Mesenchymal stem cell (in vitro differentiated cells and primary cell): ENCODE measurements at regions not wholly inside any gene's neighbourhood (a gene's known extent, or its start where the extent isn't known, plus 50 kb on each side); places are given as distances from the start of the nearest gene placed in this dataset.

Experiments
- DNase-seq: peaks from one replicate; pipeline ENCODE4 v3.0.0-alpha.2; 2013
- H2AFZ ChIP-seq: one replicate; pipeline ENCODE4 v1.6.1; 2013; ENCODE audit warnings: low read depth, mild to moderate bottlenecking, control low read depth, inconsistent platforms, low read length, moderate library complexity
- H2AK5ac ChIP-seq: 2 replicates; pipeline ENCODE4 v1.6.1; 2013; ENCODE audit warnings: low read length, moderate library complexity, mild to moderate bottlenecking, inconsistent platforms; ENCODE audit not compliant: severe bottlenecking
- H2BK120ac ChIP-seq: one replicate; pipeline ENCODE4 v1.6.1; 2013; ENCODE audit warnings: low read depth, mild to moderate bottlenecking, inconsistent platforms, low read length, moderate library complexity
- H2BK12ac ChIP-seq, 2 experiments: one replicate each; pipeline ENCODE4 v1.6.1; 2013; ENCODE audit warnings: inconsistent platforms in 2 of 2, low read length in 2 of 2, mild to moderate bottlenecking in 2 of 2, moderate library complexity in 2 of 2, control low read depth in 1 of 2
- H2BK15ac ChIP-seq: one replicate; pipeline ENCODE4 v1.6.1; 2013; ENCODE audit warnings: mild to moderate bottlenecking, low read depth, inconsistent platforms; ENCODE audit not compliant: poor library complexity, severe bottlenecking
- H2BK5ac ChIP-seq: 2 replicates; pipeline ENCODE4 v1.6.1; 2013; ENCODE audit warnings: low read depth, mild to moderate bottlenecking, low read length, control low read depth, inconsistent platforms; ENCODE audit not compliant: poor library complexity, severe bottlenecking
- H3K14ac ChIP-seq, 2 experiments: one replicate each; pipeline ENCODE4 v1.6.1; 2013; ENCODE audit warnings: inconsistent platforms in 2 of 2, low read length in 2 of 2, control low read depth in 1 of 2, mild to moderate bottlenecking in 1 of 2, moderate library complexity in 1 of 2
- H3K18ac ChIP-seq, 2 experiments: one replicate each; pipeline ENCODE4 v1.6.1; 2013; ENCODE audit warnings: inconsistent platforms in 2 of 2, low read length in 2 of 2, control low read depth in 1 of 2, low read depth in 1 of 2, mild to moderate bottlenecking in 1 of 2
- H3K23ac ChIP-seq, 2 experiments: one replicate each; pipeline ENCODE4 v1.6.1; 2013; ENCODE audit warnings: inconsistent platforms in 2 of 2, low read length in 2 of 2, mild to moderate bottlenecking in 2 of 2, moderate library complexity in 2 of 2, control low read depth in 1 of 2
- H3K27ac ChIP-seq: 2 replicates; pipeline ENCODE4 v1.5.1; 2013; ENCODE audit warnings: mild to moderate bottlenecking, moderate library complexity, low read length, control low read depth, inconsistent platforms; ENCODE audit not compliant: poor library complexity, severe bottlenecking
- H3K27me3 ChIP-seq, 2 experiments: 2 replicates each; pipeline versions ENCODE4 v1.6.1 to v1.7.0; 2013; ENCODE audit warnings: low read length in 2 of 2, mild to moderate bottlenecking in 2 of 2, moderate library complexity in 2 of 2, control low read depth in 1 of 2, inconsistent platforms in 1 of 2; ENCODE audit not compliant: control insufficient read depth in 1 of 2, insufficient read depth in 1 of 2
- H3K36me3 ChIP-seq, 2 experiments: 2 replicates each; pipeline versions ENCODE4 v1.6.1 to v1.7.0; 2013; ENCODE audit warnings: low read length in 2 of 2, control low read depth in 1 of 2, inconsistent platforms in 1 of 2, low read depth in 1 of 2, mild to moderate bottlenecking in 1 of 2; ENCODE audit not compliant: insufficient read depth in 2 of 2, control insufficient read depth in 1 of 2
- H3K4ac ChIP-seq, 2 experiments: one replicate each; pipeline ENCODE4 v1.6.1; 2013; ENCODE audit warnings: inconsistent platforms in 2 of 2, low read length in 2 of 2, mild to moderate bottlenecking in 2 of 2, moderate library complexity in 2 of 2, control low read depth in 1 of 2, low read depth in 1 of 2
- H3K4me1 ChIP-seq: 2 replicates; pipeline ENCODE4 v1.6.1; 2013; ENCODE audit warnings: low read depth, low read length, control low read depth; ENCODE audit not compliant: control insufficient read depth, insufficient read depth
- H3K4me2 ChIP-seq: 2 replicates; pipeline ENCODE4 v1.6.1; 2013; ENCODE audit warnings: low read length, mild to moderate bottlenecking, inconsistent platforms; ENCODE audit not compliant: poor library complexity, severe bottlenecking
- H3K4me3 ChIP-seq, 2 experiments: 2 replicates each; pipeline versions ENCODE4 v1.5.1 to v1.7.0; 2013; ENCODE audit warnings: low read length in 2 of 2, mild to moderate bottlenecking in 2 of 2, control low read depth in 1 of 2, low read depth in 1 of 2; ENCODE audit not compliant: insufficient read depth in 1 of 2
- H3K79me1 ChIP-seq: replicated peaks from 2 replicates; pipeline ENCODE4 v1.6.1; 2013; ENCODE audit warnings: mild to moderate bottlenecking, control low read depth, low read length, inconsistent platforms; ENCODE audit not compliant: poor library complexity, severe bottlenecking
- H3K9ac ChIP-seq: 2 replicates; pipeline ENCODE4 v1.7.0; 2013; ENCODE audit warnings: mild to moderate bottlenecking, low read length, moderate library complexity
- H3K9me3 ChIP-seq: 2 replicates; pipeline ENCODE4 v1.7.0; 2013; ENCODE audit warnings: mild to moderate bottlenecking, low read length; ENCODE audit not compliant: control insufficient read depth
- H4K8ac ChIP-seq: one replicate; pipeline ENCODE4 v1.6.1; 2013; ENCODE audit warnings: inconsistent platforms, mild to moderate bottlenecking, low read length, moderate library complexity
- H4K91ac ChIP-seq: one replicate; pipeline ENCODE4 v1.6.1; 2013; ENCODE audit warnings: mild to moderate bottlenecking, low read length, inconsistent platforms
- WGBS: methylation state at CpG from one replicate; pipeline ENCODE4 v1.1.7; 2013; ENCODE audit warnings: mixed read lengths; 5-methylcytosine and 5-hydroxymethylcytosine counted together

- no peak overlapping the region for H3K4me3 ChIP-seq
- H3K9me3 ChIP-seq: peaks cover 6% of the 10 kb centered on the region
- no peak overlapping the region for H3K14ac ChIP-seq
- H3K4ac ChIP-seq: no peak overlapping the region
- H3K18ac ChIP-seq: no peak overlapping the region
- H3K9ac ChIP-seq: no peak overlapping the region
- H2AK5ac ChIP-seq: no peak overlapping the region
- DNase-seq: no peak
- H4K91ac ChIP-seq: no peak overlapping the region
- no peak overlapping the region for H2BK5ac ChIP-seq
- no peaks in the 10 kb centered on the region for H3K79me1 ChIP-seq
- no peak overlapping the region for H2BK120ac ChIP-seq
- H2AFZ ChIP-seq: no peak overlapping the region
- H3K23ac ChIP-seq: no peak overlapping the region
- no peak overlapping the region for H3K27ac ChIP-seq
- no peak overlapping the region for H2BK15ac ChIP-seq
- H4K8ac ChIP-seq: no peak overlapping the region
- H3K36me3 ChIP-seq: no peaks in the 10 kb centered on the region
- peaks cover 0 to 3% of the 10 kb centered on the region in 2 experiments for H3K27me3 ChIP-seq
- no peak overlapping the region for H2BK12ac ChIP-seq
- no CpG with 5 or more reads among the region's 1 CpG for WGBS
- H3K4me1 ChIP-seq: no peaks in the 10 kb centered on the region
- no peak overlapping the region for H3K4me2 ChIP-seq
Measured at GRCh38 chr13:31537052-31537451, 202.3 kb upstream of the RXFP2 start.

GRCh38 chr13:31538067-31539042 is 201.0 kb upstream of the RXFP2 start:
- Histone ChIP-seq H3K14ac (no peak overlapping the region), H3K9ac (no peak overlapping the region), H3K18ac (no peak overlapping the region), H3K79me1 (no peaks in the 10 kb centered on the region), H3K27ac (no peak overlapping the region), H3K4me3 (no peak overlapping the region), H2BK15ac (no peak overlapping the region), H3K23ac (no peak overlapping the region), H2BK5ac (no peak overlapping the region), H4K8ac (no peak overlapping the region), H3K27me3 (peaks cover 0 to 3% of the 10 kb centered on the region in 2 experiments), H3K4ac (no peak overlapping the region), H2BK12ac (no peak overlapping the region), H3K9me3 (peaks cover 3% of the 10 kb centered on the region), H2AFZ (no peak overlapping the region), H2AK5ac (no peak overlapping the region), H2BK120ac (no peak overlapping the region), H3K4me1 (no peaks in the 10 kb centered on the region), H3K36me3 (no peaks in the 10 kb centered on the region), H3K4me2 (no peak overlapping the region), H4K91ac (no peak overlapping the region)
- peak; percentile 25 for DNase-seq
- 29% methylated on average over 1 of the region's 6 CpGs for WGBS

DNA sequence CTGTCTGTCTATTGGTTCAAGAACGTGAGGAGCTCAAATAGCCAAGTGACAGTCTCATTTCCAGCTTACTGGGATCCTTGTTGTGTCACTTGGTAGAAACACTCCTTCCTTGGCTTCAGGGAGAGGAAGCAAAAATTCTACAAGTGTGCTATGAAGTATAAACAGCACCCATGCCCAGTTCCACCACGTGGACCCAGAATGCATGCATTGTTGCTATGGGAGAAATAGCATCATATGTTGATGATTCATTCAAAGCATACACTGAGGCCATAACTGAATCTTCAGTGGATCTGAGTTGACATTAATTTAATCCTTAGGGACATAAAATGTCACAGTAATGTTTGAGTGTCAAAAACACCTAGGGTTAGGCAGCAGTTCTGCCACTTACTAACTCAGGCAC is 199.0 kb upstream of the RXFP2 start:
- Histone ChIP-seq H3K79me1 (no peaks in the 10 kb centered on the region), H4K91ac (no peak overlapping the region), H2BK120ac (no peak overlapping the region), H3K36me3 (no peaks in the 10 kb centered on the region), H2AK5ac (no peak overlapping the region), H3K23ac (no peak overlapping the region), H3K27me3 (peaks cover 0 to 3% of the 10 kb centered on the region in 2 experiments), H3K18ac (no peak overlapping the region), H4K8ac (no peak overlapping the region), H3K9ac (no peak overlapping the region), H2BK15ac (no peak overlapping the region), H3K4me3 (no peak overlapping the region), H3K9me3 (no peaks in the 10 kb centered on the region), H3K4me1 (no peaks in the 10 kb centered on the region), H2BK5ac (no peak overlapping the region), H3K27ac (no peak overlapping the region), H2AFZ (no peak overlapping the region), H2BK12ac (no peak overlapping the region), H3K4ac (no peak overlapping the region), H3K4me2 (no peak overlapping the region), H3K14ac (no peak overlapping the region)
- 87% methylated on average over 1 of the region's 2 CpGs for WGBS
- no peak for DNase-seq

GRCh38 chr13:31543190-31543589 is 196.1 kb upstream of the RXFP2 start:
- no peak overlapping the region for H3K4me2 ChIP-seq
- H2BK120ac ChIP-seq: no peak overlapping the region
- H3K27me3 ChIP-seq: no peaks in the 10 kb centered on the region
- H3K4ac ChIP-seq: no peak overlapping the region
- H3K27ac ChIP-seq: no peak overlapping the region
- H4K8ac ChIP-seq: no peak overlapping the region
- H3K14ac ChIP-seq: no peak overlapping the region
- H3K4me1 ChIP-seq: no peaks in the 10 kb centered on the region
- no peaks in the 10 kb centered on the region for H3K79me1 ChIP-seq
- H4K91ac ChIP-seq: no peak overlapping the region
- no peak overlapping the region for H2BK15ac ChIP-seq
- no peak overlapping the region for H2BK12ac ChIP-seq
- H3K9me3 ChIP-seq: no peaks in the 10 kb centered on the region
- no peak overlapping the region for H3K18ac ChIP-seq
- H2BK5ac ChIP-seq: no peak overlapping the region
- H2AFZ ChIP-seq: no peak overlapping the region
- H3K23ac ChIP-seq: no peak overlapping the region
- no peak for DNase-seq
- H3K4me3 ChIP-seq: no peak overlapping the region
- H3K9ac ChIP-seq: no peak overlapping the region
- no peak overlapping the region for H2AK5ac ChIP-seq
- no peaks in the 10 kb centered on the region for H3K36me3 ChIP-seq
